ENCODE measurements at regions not wholly inside any gene's neighbourhood (a gene's known extent, or its start where the extent isn't known, plus 50 kb on each side); places are given as distances from the start of the nearest gene placed in this dataset.
"Not testable (repeated sequence)": the region's sequence is repeated elsewhere in the genome, so short reads cannot be mapped to it uniquely, and the experiment has no call there.

GRCh38 chr7:13806089-13806867, 183.2 kb downstream of the ETV1 start:
- TF ChIP-seq POLR2AphosphoS5, POLR2A (IDR thresholded peaks at IDR 0.05; ENCODE audit: low read depth, low read length): not testable (repeated sequence)

All from GM12892 (cell line).